C1 segment of cervical spinal cord (tissue), 14 donors: ENCODE measurements at regions not wholly inside any gene's neighbourhood (a gene's known extent, or its start where the extent isn't known, plus 50 kb on each side); places are given as distances from the start of the nearest gene placed in this dataset.
"Not testable (repeated sequence)": the region's sequence is repeated elsewhere in the genome, so short reads cannot be mapped to it uniquely, and the experiment has no call there.

Experiments used
- DNase-seq, 14 donors: peaks; one replicate each; lab custom pipeline; 2025; lab: John Stamatoyannopoulos, UW

DNA sequence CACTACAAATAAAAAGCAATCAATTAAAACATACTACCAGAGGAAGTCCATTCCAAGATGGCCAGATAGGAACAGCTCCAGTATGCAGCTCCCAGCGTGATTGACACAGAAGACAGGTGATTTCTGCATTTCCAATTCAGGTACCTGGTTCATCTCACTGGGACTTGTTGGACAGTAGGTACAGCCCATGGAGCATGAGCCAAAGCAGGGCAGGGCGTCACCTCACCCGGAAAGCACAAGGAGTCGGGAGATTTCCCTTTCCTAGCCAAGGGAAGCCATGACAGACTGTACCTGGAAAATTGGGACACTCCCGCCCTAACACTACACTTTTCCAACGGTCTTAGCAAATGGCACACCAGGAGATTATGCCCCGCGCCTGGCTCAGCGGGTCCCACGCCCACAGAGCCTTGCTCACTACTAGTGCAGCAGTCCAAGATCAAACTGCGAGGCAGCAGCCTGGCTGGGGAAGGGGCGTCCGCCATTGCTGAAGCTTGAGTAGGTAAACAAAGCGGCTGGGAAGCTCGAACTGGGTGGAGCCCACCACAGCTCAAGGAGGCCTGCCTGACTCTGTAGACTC is 106.0 kb downstream of the BUD13 start:
- not testable (repeated sequence) for DNase-seq

DNA sequence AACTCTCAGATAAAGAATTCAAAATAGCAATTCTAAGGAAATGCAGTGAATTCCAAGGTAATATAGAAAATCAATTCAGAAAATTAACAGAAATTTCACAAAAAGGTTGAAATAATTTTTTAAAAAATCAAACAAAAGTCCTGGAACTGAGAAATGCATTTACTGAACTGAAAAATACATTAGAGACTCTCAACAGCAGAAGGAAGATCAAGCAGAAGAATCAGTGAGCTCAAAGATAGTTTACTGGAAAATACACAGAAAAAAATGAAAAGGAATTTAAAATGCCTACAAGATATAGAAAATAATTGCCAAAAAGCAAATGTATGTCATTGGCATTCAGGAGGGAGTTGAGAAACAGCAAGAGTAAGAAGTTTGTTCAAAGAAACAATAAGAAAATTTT is 107.3 kb downstream of the BUD13 start:
- DNase-seq, result no peak

DNA sequence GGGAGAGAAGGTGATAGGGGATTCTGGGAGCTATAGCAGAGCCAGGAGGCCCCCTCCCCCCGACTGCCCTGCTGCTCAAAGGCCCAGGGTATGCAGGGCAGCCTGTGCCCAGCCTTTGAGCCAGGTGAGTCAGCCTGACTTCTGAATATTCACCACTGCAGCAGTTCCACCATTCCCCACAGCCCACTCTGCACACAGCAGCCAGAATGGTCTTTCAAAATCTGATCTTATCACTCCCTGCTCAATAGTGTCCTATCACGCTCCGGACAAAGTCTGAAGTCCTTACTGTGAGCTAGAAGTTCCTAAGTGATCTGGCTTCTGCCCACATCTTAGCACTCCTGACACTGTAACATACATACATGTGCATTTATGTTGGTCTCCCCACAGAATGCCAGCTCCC is 111.7 kb downstream of the BUD13 start:
- DNase-seq, result no peak

DNA sequence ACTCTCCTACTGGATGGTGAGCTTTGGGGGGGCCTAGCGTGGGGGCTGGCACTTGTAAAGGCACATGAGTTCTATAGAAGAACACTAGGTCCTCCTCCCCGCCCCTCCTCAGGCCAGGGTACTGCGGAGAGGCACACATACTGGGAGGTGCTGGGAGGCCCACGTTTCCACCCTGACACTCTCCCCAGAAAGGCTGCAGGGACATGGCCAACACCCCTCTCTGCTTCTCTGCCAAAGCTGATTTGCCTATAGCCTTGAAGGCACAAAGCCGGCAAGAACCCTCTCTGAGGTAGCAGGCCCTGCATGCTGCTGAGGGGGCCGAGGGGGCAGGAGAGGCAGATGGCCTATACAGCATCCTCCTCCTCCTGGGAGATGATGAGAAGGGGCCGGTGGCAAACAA is 112.8 kb downstream of the BUD13 start:
- no peak for DNase-seq

DNA sequence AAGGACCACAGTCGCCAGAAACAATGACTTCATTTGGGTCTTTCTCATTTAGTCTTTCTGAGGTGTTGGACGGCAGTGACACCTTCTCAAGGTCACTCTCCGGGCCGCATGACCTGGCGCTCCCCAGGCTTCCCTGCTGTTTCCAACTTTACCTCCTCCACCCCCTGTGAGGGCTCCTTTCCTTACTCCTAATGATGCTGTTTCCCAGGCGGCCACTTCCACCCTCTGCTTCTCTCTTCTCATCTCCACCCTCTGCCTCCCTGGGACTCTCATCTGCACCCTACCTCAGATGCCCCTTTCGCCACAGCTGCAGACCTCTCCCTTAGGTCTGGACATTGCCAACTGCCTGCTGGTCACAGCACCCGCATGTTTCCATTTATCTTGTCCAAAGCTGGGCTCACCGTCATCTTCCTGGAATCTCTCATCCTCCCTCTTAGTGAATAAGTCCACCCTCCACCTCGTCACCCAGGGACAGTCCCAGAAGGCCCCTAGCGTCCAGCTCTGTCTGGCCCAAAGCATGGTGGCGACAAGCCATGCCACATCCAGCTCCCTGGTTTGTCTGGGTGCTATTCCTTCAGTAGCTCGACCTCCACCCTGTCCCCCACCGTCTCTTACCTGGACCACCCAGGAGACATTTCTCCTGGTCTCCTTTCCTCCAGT is 113.8 kb downstream of the BUD13 start:
- DNase-seq, result no peak

DNA sequence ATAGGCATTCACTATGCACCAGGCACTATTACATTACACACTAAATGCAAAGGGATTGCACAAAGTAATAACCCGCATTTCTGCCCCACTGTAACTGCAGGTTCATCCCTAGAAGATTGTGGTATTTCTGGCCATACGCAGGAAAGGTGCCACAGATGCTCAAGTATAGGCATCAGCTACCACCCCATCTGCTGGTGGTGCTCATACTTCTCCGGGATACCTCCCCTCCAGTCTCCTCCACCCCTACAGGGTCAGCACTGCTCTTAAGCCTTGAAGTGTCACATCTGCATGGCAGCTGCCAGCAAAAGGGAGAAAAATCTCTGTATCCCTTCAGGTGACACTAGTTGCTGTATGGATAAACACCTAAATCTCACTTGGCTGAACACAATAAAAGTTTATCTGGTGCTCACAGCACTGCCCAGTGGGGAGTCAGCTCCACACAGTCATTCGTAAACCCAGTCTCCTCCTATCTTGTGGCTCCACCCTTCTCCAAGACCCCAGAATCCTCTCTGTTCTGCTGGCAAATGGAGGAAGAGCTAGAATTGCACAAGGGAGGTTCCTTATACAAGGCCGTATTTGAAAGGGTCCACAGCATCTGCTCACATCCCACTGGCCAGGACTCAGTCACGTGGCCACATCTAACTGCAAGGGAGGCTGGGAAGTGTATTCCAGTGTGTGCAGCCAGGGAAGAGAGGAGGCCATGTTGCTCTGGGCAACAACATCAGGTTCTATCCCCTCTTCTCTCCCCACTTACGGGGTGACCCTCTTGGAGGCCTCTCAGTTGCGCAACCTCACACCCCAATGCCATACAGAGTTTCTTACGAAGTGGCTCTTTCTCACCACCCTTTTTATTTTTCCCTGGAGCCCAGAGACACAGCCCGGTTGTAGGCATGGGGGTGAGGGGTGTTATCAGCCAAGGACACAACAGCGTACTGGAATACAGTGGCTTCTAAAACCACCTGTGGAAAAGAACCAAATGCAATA is 114.7 kb downstream of the BUD13 start:
- no peak for DNase-seq

DNA sequence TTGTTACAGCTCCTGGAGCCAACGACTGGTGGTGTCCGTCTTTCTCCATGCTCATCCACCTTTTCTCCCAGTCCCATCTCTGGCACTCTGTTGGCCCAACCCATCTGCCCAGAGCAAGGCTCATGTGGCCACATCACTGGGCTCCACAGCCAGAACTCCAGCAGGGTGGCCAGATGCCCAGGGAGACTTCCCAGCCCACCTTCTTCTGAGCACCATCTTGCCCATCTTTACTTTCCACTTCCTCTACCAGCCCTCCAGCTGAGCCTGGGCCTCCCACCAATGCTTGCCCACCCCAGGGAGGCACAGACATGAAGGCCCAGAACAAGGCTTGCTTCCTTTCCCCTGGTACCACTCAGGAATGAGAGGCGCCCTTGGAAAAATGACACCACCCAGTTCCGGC is 116.8 kb downstream of the BUD13 start:
- no peak for DNase-seq

DNA sequence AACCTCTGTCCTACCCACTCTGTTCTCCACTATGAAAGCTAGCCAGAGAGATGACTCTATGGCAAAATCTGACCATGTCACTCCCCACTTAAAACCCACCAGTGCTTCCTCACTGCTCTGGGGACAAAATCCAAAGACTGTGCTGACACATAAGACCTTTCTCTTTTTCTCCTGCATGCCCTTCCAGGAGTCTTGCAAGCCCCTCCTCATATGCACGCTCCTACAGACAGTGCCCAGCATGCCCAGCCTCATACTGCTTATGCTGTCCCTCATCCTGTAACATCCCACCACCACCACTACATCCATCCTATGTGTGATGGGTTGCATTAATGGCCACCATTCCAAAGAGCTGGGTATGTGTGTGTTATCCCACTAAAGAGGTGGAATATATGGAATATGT is 118.3 kb downstream of the BUD13 start:
- DNase-seq, result no peak

DNA sequence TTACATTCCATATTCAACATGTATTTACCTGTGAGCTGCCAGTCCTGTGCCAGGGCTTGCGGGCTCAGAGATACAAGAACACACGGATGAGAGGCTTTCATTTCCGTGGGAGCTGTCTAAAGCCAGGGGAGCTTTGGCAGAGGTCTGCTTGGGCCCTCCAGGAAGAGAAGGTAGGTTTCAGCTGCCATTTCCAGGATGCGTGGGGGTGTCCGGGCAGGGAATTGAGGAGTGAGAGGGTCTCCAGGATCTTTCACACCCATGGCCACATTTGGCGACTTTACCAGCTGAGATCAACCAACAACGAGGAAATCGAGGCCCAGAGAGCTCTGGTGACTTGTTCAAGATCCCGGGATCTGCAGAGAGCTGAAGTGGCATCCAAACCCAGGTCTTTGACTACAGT is 119.6 kb downstream of the BUD13 start:
- no peak for DNase-seq

DNA sequence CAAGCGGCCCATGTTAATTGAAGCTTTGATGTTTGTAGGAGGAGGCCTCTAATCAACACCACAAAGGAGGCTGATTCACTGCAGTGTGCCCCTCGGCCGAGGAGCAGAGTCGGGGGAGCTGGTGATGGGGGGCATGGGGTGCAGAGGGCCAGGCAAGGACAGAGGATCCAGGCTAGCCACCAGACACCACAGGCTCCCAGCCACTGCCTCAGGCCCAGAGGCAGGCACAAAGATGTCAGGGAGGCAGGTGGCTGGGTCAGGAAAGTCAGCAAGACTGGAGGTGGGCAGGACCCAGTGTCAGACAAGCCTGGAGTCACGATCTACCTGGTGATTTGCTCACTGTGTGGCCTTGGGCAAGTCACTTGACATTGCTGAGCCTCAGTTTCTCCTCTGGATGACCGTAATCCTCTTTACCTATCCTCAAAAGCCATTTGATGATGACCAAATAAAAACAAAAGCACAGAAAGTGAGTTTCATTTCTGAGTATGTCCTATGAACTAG is 121.0 kb downstream of the BUD13 start:
- DNase-seq, result no peak

DNA sequence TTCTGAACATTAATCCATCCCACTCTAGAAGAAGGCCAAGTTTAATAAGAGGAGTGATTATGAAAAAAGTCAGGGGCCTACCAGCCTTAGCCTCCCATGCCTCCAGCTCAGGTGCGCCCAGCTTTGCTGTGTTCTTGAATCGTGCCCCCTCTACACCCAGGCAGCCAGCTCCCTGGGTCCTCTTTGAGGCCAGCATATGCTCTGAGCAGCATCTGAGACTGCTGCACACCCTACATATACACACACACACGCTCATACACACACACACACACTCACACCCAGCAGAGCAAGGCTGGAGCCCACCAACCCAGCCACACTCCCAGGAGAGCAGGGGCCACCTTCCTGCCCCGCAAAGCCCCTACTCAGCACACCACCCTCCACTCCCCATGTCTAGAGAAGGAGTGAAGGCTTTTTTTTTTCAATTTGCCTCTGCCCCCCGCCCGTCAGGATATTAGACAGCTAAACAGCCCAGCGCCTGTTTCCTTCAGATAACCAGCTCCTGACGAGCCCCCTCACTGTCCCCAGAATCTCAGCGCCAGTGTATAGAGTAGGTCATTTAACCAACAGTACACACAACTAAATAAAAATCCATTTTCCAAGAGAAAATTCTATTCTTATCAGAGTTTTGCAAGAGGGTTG is 121.6 kb downstream of the BUD13 start:
- DNase-seq, result no peak

DNA sequence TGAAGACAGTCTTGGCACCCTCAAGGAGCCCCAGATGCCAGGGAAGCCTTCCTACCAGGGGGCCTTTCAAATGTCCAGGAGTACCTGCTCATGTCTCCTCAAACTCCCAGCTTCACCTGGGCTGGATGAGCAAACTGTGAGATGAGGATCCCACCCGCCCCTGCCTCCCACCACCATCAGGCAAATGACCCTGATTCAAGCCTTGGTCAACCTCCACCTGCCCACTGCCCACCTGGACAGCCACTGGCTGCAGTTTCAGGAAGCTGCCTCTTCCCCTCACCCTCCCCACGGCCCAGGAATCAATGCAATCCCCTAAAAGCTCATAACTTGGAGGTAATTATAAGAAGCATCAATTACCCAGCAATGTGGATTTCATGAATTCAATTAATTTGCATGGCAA is 122.7 kb downstream of the BUD13 start:
- no peak for DNase-seq

DNA sequence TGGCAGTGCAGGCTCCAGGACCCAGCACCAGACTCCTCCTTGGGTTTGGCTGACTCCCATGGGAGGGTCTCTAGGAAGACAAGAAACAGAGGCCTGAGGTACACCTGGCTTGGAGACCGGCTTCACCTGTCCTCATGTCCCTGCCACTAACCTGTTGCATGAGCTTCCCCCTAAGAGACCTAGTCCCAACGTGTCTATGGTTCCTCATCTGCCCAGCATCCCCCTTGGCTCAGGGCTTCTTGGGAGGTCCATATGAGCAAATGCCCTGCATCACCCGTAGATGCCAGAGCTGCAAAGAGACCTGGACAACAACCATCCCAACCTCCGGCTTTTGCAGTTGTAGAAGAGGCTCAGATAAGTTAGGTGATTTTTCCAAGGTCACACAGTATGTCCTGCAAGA is 123.5 kb downstream of the BUD13 start:
- DNase-seq, result no peak

DNA sequence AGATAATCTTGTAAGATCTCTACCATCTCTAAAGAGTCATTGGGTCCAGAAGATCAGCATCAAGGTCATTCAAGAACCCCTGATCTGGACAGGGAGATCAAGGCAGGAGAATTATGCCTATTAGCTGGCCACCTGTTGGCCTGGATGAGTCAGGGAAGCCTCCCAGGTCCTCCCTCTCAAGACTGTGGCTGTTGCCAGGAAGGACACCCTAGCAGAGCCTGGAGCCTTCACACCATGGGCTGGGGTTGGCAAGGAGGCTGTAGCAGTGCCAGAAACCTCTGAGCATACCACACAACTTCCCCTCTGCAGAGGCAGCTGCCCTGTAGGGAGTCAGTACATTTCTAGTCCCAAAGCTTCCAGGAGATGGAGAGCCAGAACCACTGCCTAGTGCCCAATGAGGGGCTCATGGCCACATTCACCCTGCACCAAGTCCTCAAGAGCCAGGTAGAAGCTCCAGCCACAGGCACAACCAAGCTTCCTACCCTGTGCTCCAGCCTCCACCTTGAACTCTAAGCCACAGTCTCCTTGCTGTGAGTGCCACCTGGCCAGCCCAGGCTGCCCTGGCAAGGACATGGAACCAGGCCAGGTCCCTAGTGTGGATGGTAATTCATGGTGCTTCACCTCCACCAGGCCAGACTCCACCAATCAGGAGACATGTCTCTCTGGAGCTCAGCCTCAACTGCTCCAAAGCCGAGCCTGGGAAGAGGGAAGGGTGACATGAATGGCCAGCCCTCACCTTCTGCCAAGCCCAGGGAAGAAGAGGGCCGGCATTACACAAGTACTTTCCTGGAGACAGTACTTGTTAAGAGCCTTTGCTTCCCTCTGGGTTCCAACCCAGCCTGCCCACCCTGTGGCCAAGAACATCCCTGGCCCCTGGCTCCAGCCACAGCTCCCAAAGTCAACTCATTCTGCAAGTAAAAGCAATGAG is 124.3 kb downstream of the BUD13 start:
- no peak for DNase-seq

DNA sequence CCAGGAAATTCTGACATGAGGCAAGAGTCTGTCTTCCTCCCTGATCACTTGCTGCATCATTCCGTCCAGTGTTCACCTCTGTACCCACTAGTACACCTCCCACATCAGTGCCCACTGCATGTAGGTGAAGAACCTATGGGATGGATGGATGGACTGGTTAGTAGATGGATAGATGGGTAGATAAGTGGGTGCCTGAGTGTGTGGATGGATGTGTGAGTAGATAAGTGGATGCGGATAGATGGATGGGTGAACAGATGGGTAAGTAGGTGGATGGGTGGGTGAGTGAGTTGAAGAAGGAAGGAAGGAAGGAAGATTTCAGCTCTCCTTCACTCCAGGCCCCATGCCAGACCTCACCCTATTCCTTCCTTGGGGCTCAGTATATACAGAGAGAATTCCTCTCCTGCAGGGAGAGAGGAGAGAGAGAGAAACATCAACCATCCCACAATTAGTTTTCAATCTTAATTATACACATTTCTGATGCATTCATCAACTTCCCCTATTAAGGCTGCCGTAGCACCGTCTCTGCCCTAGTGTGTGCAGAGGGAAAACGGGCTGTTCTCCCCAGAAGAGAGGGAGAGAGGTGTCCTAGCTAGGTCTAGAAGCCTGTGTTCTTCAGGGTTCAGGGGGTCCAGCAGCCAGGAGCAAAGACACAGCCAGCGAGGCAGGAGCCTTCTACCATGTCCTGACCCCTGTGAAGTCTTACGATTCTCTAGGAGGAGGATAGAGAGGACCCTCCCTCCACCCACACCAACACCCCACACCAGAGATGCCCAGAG is 125.3 kb downstream of the BUD13 start:
- no peak for DNase-seq

DNA sequence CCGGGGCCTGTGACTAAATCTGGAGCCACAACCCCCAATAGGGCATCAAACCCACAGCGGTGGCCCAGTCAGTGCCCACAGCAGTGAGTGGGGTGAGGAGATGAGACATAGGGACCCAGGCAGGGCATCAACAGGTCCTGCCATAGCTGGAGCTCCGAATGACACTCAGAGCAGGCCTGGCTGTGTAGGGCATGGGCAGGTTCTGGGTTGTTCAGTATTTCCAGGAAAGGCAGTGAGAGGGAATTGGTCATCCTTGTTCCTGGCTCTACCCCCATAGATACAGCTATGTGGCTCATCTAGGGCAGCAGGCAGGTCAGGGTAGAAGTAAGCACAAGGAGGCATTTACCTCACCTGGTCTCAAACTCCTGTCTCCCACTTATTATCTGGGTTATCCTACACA is 126.6 kb downstream of the BUD13 start:
- DNase-seq, result no peak

DNA sequence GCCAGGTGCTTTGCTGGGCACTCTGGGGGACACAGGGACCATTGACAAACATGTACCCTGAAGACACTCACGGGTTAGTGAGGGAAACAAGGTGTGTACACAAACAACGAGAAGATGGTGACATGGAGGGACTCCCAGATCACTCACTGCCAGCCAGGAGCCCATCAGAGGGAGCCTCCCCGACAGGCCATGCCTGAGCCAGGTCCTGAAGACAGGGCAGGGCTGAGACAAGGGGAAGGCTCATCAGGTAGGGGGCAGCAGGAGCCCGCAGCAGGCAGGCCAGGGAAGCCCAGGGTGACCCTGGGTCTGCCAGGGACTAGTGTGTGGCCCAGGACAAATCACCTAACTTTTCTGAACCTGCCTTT is 127.9 kb downstream of the BUD13 start:
- no peak for DNase-seq

DNA sequence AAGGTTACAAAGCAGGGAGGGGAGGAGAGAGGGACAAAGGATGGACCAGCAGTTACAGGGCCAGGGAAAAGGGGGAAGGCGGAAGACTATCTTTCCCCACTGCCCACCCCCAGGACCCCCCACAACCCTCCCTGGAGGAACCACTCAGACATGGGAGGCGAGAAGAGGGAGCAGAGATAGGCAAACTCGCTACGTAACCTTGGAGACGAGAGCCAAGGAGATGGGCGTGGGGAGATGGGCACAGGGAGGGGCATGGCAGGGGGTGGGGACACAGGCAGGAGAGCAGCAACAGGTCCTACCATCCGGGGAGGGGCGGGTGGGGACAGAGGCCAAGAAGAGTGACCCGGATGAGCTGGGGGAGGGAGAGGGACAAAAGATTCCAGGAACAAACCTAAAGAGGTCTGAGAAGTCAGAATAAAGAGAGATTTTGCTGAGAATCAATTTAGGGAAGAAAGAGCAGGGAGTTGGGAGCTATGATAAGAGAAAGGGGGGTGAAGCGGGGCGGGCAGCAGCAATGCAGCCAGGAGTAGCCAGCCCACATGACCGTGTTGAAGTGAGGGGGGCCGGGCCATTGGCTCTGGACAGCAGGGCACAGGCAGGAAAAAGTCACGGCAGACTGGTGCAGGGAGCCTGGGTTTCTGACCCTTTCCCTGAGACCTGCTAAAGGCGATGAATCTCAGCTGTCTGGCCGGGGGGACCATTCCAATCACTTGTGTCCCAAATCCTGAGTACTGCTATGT is 128.4 kb downstream of the BUD13 start:
- no peak for DNase-seq

DNA sequence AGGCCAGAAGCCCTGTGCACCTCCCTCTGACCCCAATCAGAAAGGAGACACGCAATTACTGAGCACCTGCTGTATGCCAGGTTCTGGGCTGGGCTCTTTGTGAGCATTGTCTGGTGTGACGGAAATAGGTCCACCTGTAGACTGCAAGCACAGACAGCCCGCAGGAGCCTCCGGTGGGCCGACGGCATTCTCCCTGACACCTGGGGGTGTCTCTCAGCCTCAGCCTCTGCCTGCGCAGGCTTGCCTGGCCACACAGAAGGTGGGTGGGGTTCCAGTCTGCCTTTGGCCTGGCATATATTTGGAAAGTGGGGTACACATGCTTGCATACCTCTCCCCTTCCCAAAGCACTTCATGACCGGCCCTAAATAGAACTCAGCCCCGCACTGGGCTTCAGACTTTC is 129.3 kb downstream of the BUD13 start:
- no peak for DNase-seq

DNA sequence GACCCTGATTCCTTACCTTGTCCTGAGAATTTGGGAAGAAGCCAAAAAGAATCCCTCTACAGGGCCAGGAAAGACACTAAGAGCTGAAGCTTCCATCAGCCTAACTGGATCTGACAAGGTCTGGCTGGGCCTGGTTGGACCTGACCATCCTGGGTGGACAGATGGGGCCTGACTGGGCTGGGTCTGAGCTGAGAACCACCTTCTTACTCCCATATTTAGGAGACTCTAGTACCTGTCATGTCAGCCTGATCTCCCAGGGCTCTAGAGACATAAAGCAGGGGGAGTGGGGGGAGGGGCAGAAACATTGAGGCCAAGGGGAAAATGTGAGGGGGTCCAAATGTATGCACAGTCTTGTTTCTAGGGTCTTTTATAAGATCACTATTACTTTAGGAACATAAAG is 129.9 kb downstream of the BUD13 start:
- no peak for DNase-seq
